Testis (tissue), 2 donors: ENCODE measurements at regions not wholly inside any gene's neighbourhood (a gene's known extent, or its start where the extent isn't known, plus 50 kb on each side); places are given as distances from the start of the nearest gene placed in this dataset.

ENCODE experiments used
- CTCF ChIP-seq, 3 experiments: fragments of 450-650 bp in 2 of 3; fragments of 200-600 bp in 1 of 3; sonication (generic) in 1 of 3; IDR thresholded peaks; one replicate each; pipeline ENCODE4 v1.5.1; 2016 to 2019; ENCODE audit warnings: antibody characterized with exemption in 3 of 3, mild to moderate bottlenecking in 2 of 3, moderate library complexity in 1 of 3
- POLR2A ChIP-seq: fragments of 450-650 bp; IDR thresholded peaks from one replicate; pipeline ENCODE4 v1.6.1; 2017; ENCODE audit warnings: antibody characterized with exemption, mild to moderate bottlenecking, moderate library complexity

- TF ChIP-seq CTCF (IDR thresholded peaks at IDR 0.05) (no peak), POLR2A (no peak)
These were observed 324.2 kb downstream of the SH2D4B start for GRCh38 chr10:80861882-80862281.
